HepG2 (cell line): ENCODE measurements at regions not wholly inside any gene's neighbourhood (a gene's known extent, or its start where the extent isn't known, plus 50 kb on each side); places are given as distances from the start of the nearest gene placed in this dataset.

Experiments used
- ATAC-seq: fragments of 200-7000 bp; cut with Tn5 transposase; 3 replicates; pipeline ENCODE4 v1.9.1; 2020; ENCODE audit warnings: mild to moderate bottlenecking, moderate library complexity
- BruUV-seq: library from RNA; stranded (reverse); fragments of 400-500 nt; replicated peaks from 2 replicates; lab custom pipeline; 2021; lab: Mats Ljungman, UMichigan
- CTCF ChIA-PET: fragments of 300-600 bp; formaldehyde crosslinking; extraction: SDS; loops from one replicate; lab custom pipeline; 2021; ENCODE audit warnings: low total read pairs, inconsistent platforms, low intra/inter-chr PET ratio; lab: Yijun Ruan, JAX
- POLR2A ChIA-PET: fragments of 350-600 bp; sonication (Branson Sonifier 250); formaldehyde crosslinking; loops from one replicate; lab custom pipeline; 2020; ENCODE audit warnings: antibody characterized with exemption, inconsistent platforms; lab: Yijun Ruan, JAX
- DNase-seq: peaks from one replicate; pipeline ENCODE4 v3.0.0-alpha.2; 2015; ENCODE audit warnings: low spot score
- FAIRE-seq: peaks from 3 replicates; lab custom pipeline; 2011; peaks lifted over from hg19 to GRCh38; lab: Jason Lieb, UNC
- H2AFZ ChIP-seq: one replicate; pipeline ENCODE4 v1.6.1; 2011; ENCODE audit warnings: low read length, inconsistent platforms
- H3K27ac ChIP-seq: fragments of 300-600 bp; 3 replicates; pipeline ENCODE4 v1.8.0; 2011; ENCODE audit warnings: mixed run types, mild to moderate bottlenecking, mixed read lengths, low read length, inconsistent platforms; ENCODE audit not compliant: insufficient read depth; ENCODE audit errors: extremely low read length
- H3K27me3 ChIP-seq, 2 experiments: fragments of 200-600 bp in 1 of 2; 2 replicates in 1 of 2; 3 replicates in 1 of 2; pipeline versions ENCODE4 v1.6.0 to v1.8.0; 2011; ENCODE audit warnings: low read length in 2 of 2, mild to moderate bottlenecking in 2 of 2, moderate library complexity in 2 of 2, inconsistent platforms in 1 of 2; ENCODE audit not compliant: insufficient read depth in 2 of 2, control insufficient read depth in 1 of 2
- H3K36me3 ChIP-seq, 2 experiments: fragments of 200-600 bp in 1 of 2; replicated peaks in 1 of 2; 2 replicates in 1 of 2; 3 replicates in 1 of 2; pipeline versions ENCODE4 v1.5.1 to v1.8.0; 2011; ENCODE audit warnings: low read length in 2 of 2, inconsistent platforms in 1 of 2; ENCODE audit not compliant: insufficient read depth in 2 of 2, control insufficient read depth in 1 of 2
- H3K4me1 ChIP-seq: 2 replicates; pipeline ENCODE4 v1.5.1; 2012; ENCODE audit warnings: low read length, inconsistent platforms; ENCODE audit not compliant: insufficient read depth
- H3K4me2 ChIP-seq: 2 replicates; pipeline ENCODE4 v1.6.0; 2011; ENCODE audit warnings: low read depth, low read length, inconsistent platforms
- H3K4me3 ChIP-seq, 3 experiments: fragments of 200-600 bp in 1 of 3; sonication (generic), shearing (Covaris generic) in 1 of 3; replicated peaks in 1 of 3; 2 replicates each; pipeline ENCODE4 v1.5.1; 2011 to 2016; ENCODE audit warnings: low read length in 3 of 3, inconsistent platforms in 2 of 3, low read depth in 2 of 3, mild to moderate bottlenecking in 2 of 3, control low read depth in 1 of 3, mixed read lengths in 1 of 3; ENCODE audit not compliant: insufficient read depth in 1 of 3
- H3K79me2 ChIP-seq: one replicate; pipeline ENCODE4 v1.6.1; 2011; ENCODE audit warnings: low read length, inconsistent platforms; ENCODE audit not compliant: insufficient read depth
- H3K9ac ChIP-seq: 2 replicates; pipeline ENCODE4 v1.6.0; 2011; ENCODE audit warnings: mild to moderate bottlenecking, low read depth, low read length, inconsistent platforms; ENCODE audit not compliant: insufficient read depth
- H3K9me3 ChIP-seq: 2 replicates; pipeline ENCODE4 v1.5.1; 2012; ENCODE audit warnings: mild to moderate bottlenecking, low read length
- H4K20me1 ChIP-seq: 2 replicates; pipeline ENCODE4 v1.6.0; 2011; ENCODE audit warnings: inconsistent platforms, mild to moderate bottlenecking, low read length, moderate library complexity; ENCODE audit not compliant: insufficient read depth
- ATM ChIP-seq: fragments of 450-650 bp; IDR thresholded peaks from 2 replicates; pipeline ENCODE4 v1.7.1; 2017; ENCODE audit warnings: mild to moderate bottlenecking, borderline replicate concordance
- FLYWCH1 ChIP-seq: sonication (generic); formaldehyde crosslinking; IDR thresholded peaks from 2 replicates; pipeline ENCODE4 v1.8.1; 2023; ENCODE audit warnings: mild to moderate bottlenecking, missing genetic modification reagents
- ISL2 ChIP-seq: sonication (generic); formaldehyde crosslinking; IDR thresholded peaks from 2 replicates; pipeline ENCODE4 v1.5.0; 2020; ENCODE audit warnings: missing genetic modification reagents
- MIER2 ChIP-seq: IDR thresholded peaks from 2 replicates; pipeline ENCODE4 v1.6.1; 2016; ENCODE audit warnings: missing biosample characterization, missing genetic modification reagents
- NFE2 ChIP-seq: sonication (generic); formaldehyde crosslinking; IDR thresholded peaks from 2 replicates; pipeline ENCODE4 v1.4.0; 2020; ENCODE audit warnings: missing genetic modification reagents
- PHF21A ChIP-seq: sonication (generic); formaldehyde crosslinking; IDR thresholded peaks from 2 replicates; pipeline ENCODE4 v1.5.0; 2020; ENCODE audit warnings: mild to moderate bottlenecking, missing genetic modification reagents
- RBM39 ChIP-seq: fragments of 200-400 bp; formaldehyde crosslinking; IDR thresholded peaks from one replicate; pipeline ENCODE4 v1.6.1; 2018; ENCODE audit warnings: antibody characterized with exemption, mild to moderate bottlenecking, low read depth, low read length; ENCODE audit not compliant: poor library complexity, severe bottlenecking
- SOX6 ChIP-seq, 2 experiments: fragments of 450-650 bp in 1 of 2; sonication (generic) in 1 of 2; formaldehyde crosslinking in 1 of 2; IDR thresholded peaks; 2 replicates each; pipeline versions ENCODE4 v1.4.0 to v1.6.1; 2017 to 2020; ENCODE audit warnings: antibody characterized with exemption in 1 of 2, mild to moderate bottlenecking in 1 of 2, missing genetic modification reagents in 1 of 2
- ZNF17 ChIP-seq: sonication (generic); formaldehyde crosslinking; IDR thresholded peaks from 2 replicates; pipeline ENCODE4 v1.5.0; 2020; ENCODE audit warnings: mild to moderate bottlenecking, missing genetic modification reagents
- ZNF224 ChIP-seq: sonication (generic); formaldehyde crosslinking; IDR thresholded peaks from 2 replicates; pipeline ENCODE4 v1.5.0; 2020; ENCODE audit warnings: mild to moderate bottlenecking, missing genetic modification reagents
- ZNF225 ChIP-seq: sonication (generic); formaldehyde crosslinking; IDR thresholded peaks from 2 replicates; pipeline ENCODE4 v1.4.0; 2020; ENCODE audit warnings: mild to moderate bottlenecking, missing genetic modification reagents
- ZNF234 ChIP-seq: sonication (generic); formaldehyde crosslinking; conservative IDR thresholded peaks from 2 replicates; pipeline ENCODE4 v1.5.1; 2020; ENCODE audit warnings: mild to moderate bottlenecking, missing genetic modification reagents
- ZNF264 ChIP-seq: sonication (generic); formaldehyde crosslinking; IDR thresholded peaks from 2 replicates; pipeline ENCODE4 v1.4.0; 2020; ENCODE audit warnings: missing genetic modification reagents
- ZNF644 ChIP-seq: IDR thresholded peaks from 2 replicates; pipeline ENCODE4 v1.6.1; 2016; ENCODE audit warnings: low read depth
- ZNF761 ChIP-seq: sonication (generic); formaldehyde crosslinking; conservative IDR thresholded peaks from 2 replicates; pipeline ENCODE4 v1.4.0; 2020; ENCODE audit warnings: mild to moderate bottlenecking, missing genetic modification reagents
- ZSCAN20 ChIP-seq: sonication (generic); formaldehyde crosslinking; IDR thresholded peaks from 2 replicates; pipeline ENCODE4 v1.4.0; 2020; ENCODE audit warnings: missing genetic modification reagents, mild to moderate bottlenecking, borderline replicate concordance
- WGBS: methylation state at CpG from one replicate; pipeline ENCODE4 v1.1.6; 2017; ENCODE audit warnings: low lambda C conversion rate; 5-methylcytosine and 5-hydroxymethylcytosine counted together
- in situ Hi-C: cut with HindIII; loops from 2 replicates; pipeline ENCODE4 v1.10.0; 2017; ENCODE audit warnings: low pct_unique_long_range_greater_than_20kb; ENCODE audit not compliant: extremely low pct_ligation_motif_present
- intact Hi-C: fragments of 100-400 bp; cut with micrococcal nuclease; formaldehyde crosslinking; loops from one replicate; pipeline ENCODE4 v1.10.0; 2022; ENCODE audit not compliant: unreplicated experiment
- TF ChIP-seq, protein P1 (sequence below): sonication (generic); formaldehyde crosslinking; IDR thresholded peaks from 2 replicates; pipeline ENCODE4 v1.8.1; 2023; ENCODE audit warnings: mild to moderate bottlenecking, moderate library complexity, missing genetic modification reagents
- TF ChIP-seq, protein P2 (sequence below): sonication (generic); formaldehyde crosslinking; conservative IDR thresholded peaks from 2 replicates; pipeline ENCODE4 v1.8.0; 2022; ENCODE audit warnings: missing genetic modification reagents
- TF ChIP-seq, protein P3 (sequence below): IDR thresholded peaks from 2 replicates; pipeline ENCODE4 v1.6.1; 2012; ENCODE audit warnings: inconsistent platforms
- TF ChIP-seq, protein P4 (sequence below): sonication (generic); formaldehyde crosslinking; IDR thresholded peaks from 2 replicates; pipeline ENCODE4 v1.4.0; 2020; ENCODE audit warnings: missing genetic modification reagents
- TF ChIP-seq, protein P5 (sequence below): sonication (generic); formaldehyde crosslinking; IDR thresholded peaks from 2 replicates; pipeline ENCODE4 v1.8.1; 2023; ENCODE audit warnings: mild to moderate bottlenecking, missing genetic modification reagents

DNA sequence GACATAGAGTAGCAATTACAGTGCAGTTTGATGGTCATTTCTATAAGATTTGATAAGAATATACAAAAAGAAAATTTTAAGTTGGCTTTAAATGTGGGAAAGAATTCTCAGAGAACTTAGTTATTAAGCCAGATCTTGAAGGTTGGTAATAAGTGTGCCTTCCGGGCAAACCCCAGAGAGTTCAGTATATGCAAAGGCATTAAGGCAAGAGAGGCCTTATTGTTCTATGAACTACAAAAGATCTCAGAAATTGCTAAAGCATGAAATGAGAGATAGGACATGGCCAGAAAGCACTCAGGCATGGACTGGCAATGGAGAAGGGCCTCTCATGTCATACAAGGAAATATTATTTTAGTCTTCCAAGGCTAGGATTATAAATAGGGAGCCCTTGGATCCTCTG is 390.2 kb upstream of the C1orf87 start:
- 4% methylated on average over 1 of the region's 1 CpG for WGBS

DNA sequence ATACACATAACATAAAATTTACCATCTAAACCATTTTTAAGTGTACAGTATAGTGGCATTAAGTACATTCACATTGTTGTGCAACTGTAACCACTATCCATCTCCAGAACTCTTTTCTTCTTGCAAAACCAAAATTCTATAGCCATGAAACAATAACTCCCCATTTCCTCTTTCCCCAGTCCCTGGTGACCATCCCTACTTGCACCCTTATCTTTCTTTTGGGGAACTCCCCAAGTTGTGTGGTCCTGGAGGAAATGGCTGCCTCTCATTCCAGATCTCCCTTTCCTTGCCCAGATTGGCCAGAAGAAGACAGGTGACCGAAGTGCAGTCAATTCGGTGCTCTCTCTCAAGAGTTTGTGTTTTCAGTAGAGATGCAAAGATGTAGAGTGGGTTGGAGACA is 389.6 kb upstream of the C1orf87 start:
- Histone ChIP-seq H3K9ac (no peak overlapping the region), H4K20me1 (no peaks in the 10 kb centered on the region), H3K36me3 (no peaks in the 10 kb centered on the region), H3K4me1 (no peaks in the 10 kb centered on the region), H2AFZ (no peak overlapping the region), H3K4me3 (no peak overlapping the region), H3K27ac (no peak overlapping the region), H3K9me3 (no peaks in the 10 kb centered on the region), H3K79me2 (no peaks in the 10 kb centered on the region), H3K27me3 (no peaks in the 10 kb centered on the region), H3K4me2 (no peak overlapping the region)
- FAIRE-seq = no peak
- WGBS = 0% methylated on average over 2 of the region's 2 CpGs
- no TSS peak for BruUV-seq
- in situ Hi-C loops = no loop called here
- no peak for DNase-seq
- ChIA-PET POLR2A (no interaction called here), CTCF (no interaction called here)
- intact Hi-C loops = no loop called here
- no peak for ATAC-seq
- no peak for TF ChIP-seq ZNF761 (CRISPR knock-in tag)
- TF ChIP-seq, protein P1, sequence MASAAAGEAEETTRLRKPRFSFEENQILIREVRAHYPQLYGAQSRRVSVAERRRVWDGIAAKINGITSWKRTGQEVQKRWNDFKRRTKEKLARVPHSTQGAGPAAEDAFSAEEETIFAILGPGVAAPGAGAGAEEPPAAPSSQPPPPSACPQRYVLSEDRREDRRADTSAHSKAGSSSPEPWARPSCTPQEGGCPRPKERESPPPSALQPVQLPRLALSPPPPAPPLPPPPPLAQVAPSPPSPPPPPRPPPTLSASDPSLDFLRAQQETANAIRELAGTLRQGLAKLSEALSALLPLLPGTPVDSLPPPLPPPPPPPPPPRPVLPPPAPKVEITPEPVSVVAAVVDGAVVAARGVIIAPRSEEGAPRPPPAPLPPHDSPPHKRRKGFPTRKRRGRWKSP = no peak
- TF ChIP-seq, protein P2, sequence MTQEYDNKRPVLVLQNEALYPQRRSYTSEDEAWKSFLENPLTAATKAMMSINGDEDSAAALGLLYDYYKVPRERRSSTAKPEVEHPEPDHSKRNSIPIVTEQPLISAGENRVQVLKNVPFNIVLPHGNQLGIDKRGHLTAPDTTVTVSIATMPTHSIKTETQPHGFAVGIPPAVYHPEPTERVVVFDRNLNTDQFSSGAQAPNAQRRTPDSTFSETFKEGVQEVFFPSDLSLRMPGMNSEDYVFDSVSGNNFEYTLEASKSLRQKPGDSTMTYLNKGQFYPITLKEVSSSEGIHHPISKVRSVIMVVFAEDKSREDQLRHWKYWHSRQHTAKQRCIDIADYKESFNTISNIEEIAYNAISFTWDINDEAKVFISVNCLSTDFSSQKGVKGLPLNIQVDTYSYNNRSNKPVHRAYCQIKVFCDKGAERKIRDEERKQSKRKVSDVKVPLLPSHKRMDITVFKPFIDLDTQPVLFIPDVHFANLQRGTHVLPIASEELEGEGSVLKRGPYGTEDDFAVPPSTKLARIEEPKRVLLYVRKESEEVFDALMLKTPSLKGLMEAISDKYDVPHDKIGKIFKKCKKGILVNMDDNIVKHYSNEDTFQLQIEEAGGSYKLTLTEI = no peak
- TF ChIP-seq, protein P3, sequence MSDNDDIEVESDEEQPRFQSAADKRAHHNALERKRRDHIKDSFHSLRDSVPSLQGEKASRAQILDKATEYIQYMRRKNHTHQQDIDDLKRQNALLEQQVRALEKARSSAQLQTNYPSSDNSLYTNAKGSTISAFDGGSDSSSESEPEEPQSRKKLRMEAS = no peak
- TF ChIP-seq MIER2 (CRISPR knock-in tag) = no peak
- no peak for TF ChIP-seq SOX6 (IDR thresholded peaks at IDR 0.05)
- TF ChIP-seq SOX6 (CRISPR knock-in tag; IDR thresholded peaks at IDR 0.05) = no peak
- TF ChIP-seq ZSCAN20 (CRISPR knock-in tag) = no peak
- no peak for TF ChIP-seq ZNF264 (CRISPR knock-in tag)
- no peak for TF ChIP-seq ZNF644 (CRISPR knock-in tag)
- no peak for TF ChIP-seq ISL2

More for the DNA sequence above, 390.2 kb upstream of the C1orf87 start:
- H4K20me1 ChIP-seq = no peaks in the 10 kb centered on the region
- no peaks in the 10 kb centered on the region for H3K4me1 ChIP-seq
- DNase-seq (no peak), ATAC-seq (no peak), FAIRE-seq (no peak)
- ChIA-PET POLR2A (no interaction called here), CTCF (no interaction called here)
- H3K36me3 ChIP-seq = no peaks in the 10 kb centered on the region
- H3K4me3 ChIP-seq = no peak overlapping the region
- intact Hi-C loops (no loop called here), in situ Hi-C loops (no loop called here)
- no peak overlapping the region for H3K27ac ChIP-seq
- no peaks in the 10 kb centered on the region for H3K9me3 ChIP-seq
- H3K9ac ChIP-seq = no peak overlapping the region
- no peak overlapping the region for H2AFZ ChIP-seq
- TF ChIP-seq, protein P4, sequence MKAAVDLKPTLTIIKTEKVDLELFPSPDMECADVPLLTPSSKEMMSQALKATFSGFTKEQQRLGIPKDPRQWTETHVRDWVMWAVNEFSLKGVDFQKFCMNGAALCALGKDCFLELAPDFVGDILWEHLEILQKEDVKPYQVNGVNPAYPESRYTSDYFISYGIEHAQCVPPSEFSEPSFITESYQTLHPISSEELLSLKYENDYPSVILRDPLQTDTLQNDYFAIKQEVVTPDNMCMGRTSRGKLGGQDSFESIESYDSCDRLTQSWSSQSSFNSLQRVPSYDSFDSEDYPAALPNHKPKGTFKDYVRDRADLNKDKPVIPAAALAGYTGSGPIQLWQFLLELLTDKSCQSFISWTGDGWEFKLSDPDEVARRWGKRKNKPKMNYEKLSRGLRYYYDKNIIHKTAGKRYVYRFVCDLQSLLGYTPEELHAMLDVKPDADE = no peak
- TF ChIP-seq ATM = no peak
- TF ChIP-seq NFE2 = no peak
- TF ChIP-seq ZNF224 = no peak
- TF ChIP-seq FLYWCH1 (CRISPR knock-in tag) = no peak
- no peak for TF ChIP-seq RBM39
- TF ChIP-seq, protein P5, sequence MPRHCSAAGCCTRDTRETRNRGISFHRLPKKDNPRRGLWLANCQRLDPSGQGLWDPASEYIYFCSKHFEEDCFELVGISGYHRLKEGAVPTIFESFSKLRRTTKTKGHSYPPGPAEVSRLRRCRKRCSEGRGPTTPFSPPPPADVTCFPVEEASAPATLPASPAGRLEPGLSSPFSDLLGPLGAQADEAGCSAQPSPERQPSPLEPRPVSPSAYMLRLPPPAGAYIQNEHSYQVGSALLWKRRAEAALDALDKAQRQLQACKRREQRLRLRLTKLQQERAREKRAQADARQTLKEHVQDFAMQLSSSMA (CRISPR knock-in tag) = no peak
- TF ChIP-seq ZNF234 = no peak
- no peak for TF ChIP-seq ZNF17 (CRISPR knock-in tag)
- no peak for TF ChIP-seq PHF21A (CRISPR knock-in tag)
- TF ChIP-seq ZNF225 (CRISPR knock-in tag) = no peak
- H3K79me2 ChIP-seq = no peaks in the 10 kb centered on the region
- H3K27me3 ChIP-seq = no peaks in the 10 kb centered on the region; a peak in 1 of 5 replicates
- H3K4me2 ChIP-seq = no peak overlapping the region
- BruUV-seq = no TSS peak
